ENCODE measurements at regions not wholly inside any gene's neighbourhood (a gene's known extent, or its start where the extent isn't known, plus 50 kb on each side); places are given as distances from the start of the nearest gene placed in this dataset.

GRCh38 chr6:159378411-159379328, 209.5 kb downstream of the FNDC1 start:
- H3K27me3 ChIP-seq, result no peaks in the 10 kb centered on the region
- WGBS, 2 donors, result 69 to 72% methylated on average over 10 of the region's 10 CpGs
- H3K4me3 ChIP-seq, result no peak overlapping the region
- no peak for DNase-seq (ENCODE audit: low spot score in 2 of 2)
- no peaks in the 10 kb centered on the region for H3K36me3 ChIP-seq
- peak overlapping the region in 1 of 4 donors; percentile 34 for H3K27ac ChIP-seq
- no peaks in the 10 kb centered on the region for H3K9me3 ChIP-seq
- H3K4me1 ChIP-seq, result peaks cover 0 to 12% (median 2%) of the 10 kb centered on the region in 4 donors
- TF ChIP-seq EP300 (IDR thresholded peaks at IDR 0.05), result no peak
- TF ChIP-seq POLR2A (IDR thresholded peaks at IDR 0.05), result no peak
- no peak for TF ChIP-seq CTCF (IDR thresholded peaks at IDR 0.05)

- no peak overlapping the region for H3K27ac ChIP-seq
- peaks cover 0 to 12% (median 2%) of the 10 kb centered on the region in 4 donors for H3K4me1 ChIP-seq
- TF ChIP-seq EP300 (IDR thresholded peaks at IDR 0.05) (no peak), POLR2A (IDR thresholded peaks at IDR 0.05) (no peak), CTCF (IDR thresholded peaks at IDR 0.05) (no peak)
- WGBS, 2 donors, result 29 to 41% methylated on average over 9 of the region's 9 CpGs
- H3K9me3 ChIP-seq, result no peaks in the 10 kb centered on the region
- H3K4me3 ChIP-seq, result no peak overlapping the region
- H3K27me3 ChIP-seq, result no peaks in the 10 kb centered on the region
- no peak for DNase-seq (ENCODE audit: low spot score in 2 of 2)
- no peaks in the 10 kb centered on the region for H3K36me3 ChIP-seq
These were observed 207.4 kb downstream of the FNDC1 start for GRCh38 chr6:159376516-159377158.

- Histone ChIP-seq H3K27ac (no peak overlapping the region), H3K27me3 (no peaks in the 10 kb centered on the region), H3K4me3 (no peak overlapping the region), H3K36me3 (no peaks in the 10 kb centered on the region), H3K4me1 (peaks cover 0 to 12% (median 2%) of the 10 kb centered on the region in 4 donors), H3K9me3 (peaks cover 0 to 8% (median 0%) of the 10 kb centered on the region in 4 donors)
- no peak for TF ChIP-seq CTCF (IDR thresholded peaks at IDR 0.05)
- TF ChIP-seq EP300 (IDR thresholded peaks at IDR 0.05), result no peak
- no peak for TF ChIP-seq POLR2A (IDR thresholded peaks at IDR 0.05)
- WGBS, 2 donors, result 93 to 96% methylated on average over 19 of the region's 19 CpGs
- no peak for DNase-seq (ENCODE audit: low spot score in 2 of 2)
These were observed 205.8 kb downstream of the FNDC1 start for GRCh38 chr6:159375014-159375413.

GRCh38 chr6:159373670-159374069, 204.5 kb downstream of the FNDC1 start:
- Histone ChIP-seq H3K27ac (no peak overlapping the region), H3K4me1 (peaks cover 0 to 12% (median 2%) of the 10 kb centered on the region in 4 donors), H3K9me3 (peaks cover 0 to 22% (median 0%) of the 10 kb centered on the region in 4 donors), H3K27me3 (no peaks in the 10 kb centered on the region), H3K36me3 (no peaks in the 10 kb centered on the region), H3K4me3 (no peak overlapping the region)
- TF ChIP-seq CTCF (IDR thresholded peaks at IDR 0.05), result no peak
- no peak for TF ChIP-seq POLR2A (IDR thresholded peaks at IDR 0.05)
- TF ChIP-seq EP300 (IDR thresholded peaks at IDR 0.05), result no peak
- DNase-seq (ENCODE audit: low spot score in 2 of 2), result no peak
- 87 to 92% methylated on average over 6 of the region's 6 CpGs for WGBS, 2 donors

GRCh38 chr6:159372333-159372732, 203.1 kb downstream of the FNDC1 start:
- H3K27me3 ChIP-seq, result no peaks in the 10 kb centered on the region
- no peaks in the 10 kb centered on the region for H3K36me3 ChIP-seq
- H3K27ac ChIP-seq, result no peak overlapping the region
- DNase-seq (ENCODE audit: low spot score in 2 of 2), result no peak
- peaks cover 0 to 27% (median 0%) of the 10 kb centered on the region in 4 donors for H3K9me3 ChIP-seq
- 78 to 82% methylated on average over 2 of the region's 2 CpGs for WGBS, 2 donors
- TF ChIP-seq POLR2A (IDR thresholded peaks at IDR 0.05), result no peak
- TF ChIP-seq CTCF (IDR thresholded peaks at IDR 0.05), result no peak
- no peak for TF ChIP-seq EP300 (IDR thresholded peaks at IDR 0.05)
- no peak overlapping the region for H3K4me3 ChIP-seq
- peaks cover 0 to 12% (median 0%) of the 10 kb centered on the region in 4 donors for H3K4me1 ChIP-seq

Data from tibial nerve (tissue), 4 donors.